ENCODE measurements at regions not wholly inside any gene's neighbourhood (a gene's known extent, or its start where the extent isn't known, plus 50 kb on each side); places are given as distances from the start of the nearest gene placed in this dataset.

- TF ChIP-seq JUND (IDR thresholded peaks at IDR 0.05; ENCODE audit: low read length), result no peak
- no peak for TF ChIP-seq KDM1A (IDR thresholded peaks at IDR 0.05; ENCODE audit: borderline replicate concordance, low read length)
- TF ChIP-seq FOSL1 (IDR thresholded peaks at IDR 0.05; ENCODE audit: insufficient read depth, low read depth, low read length), result no peak
- TF ChIP-seq, protein P1, sequence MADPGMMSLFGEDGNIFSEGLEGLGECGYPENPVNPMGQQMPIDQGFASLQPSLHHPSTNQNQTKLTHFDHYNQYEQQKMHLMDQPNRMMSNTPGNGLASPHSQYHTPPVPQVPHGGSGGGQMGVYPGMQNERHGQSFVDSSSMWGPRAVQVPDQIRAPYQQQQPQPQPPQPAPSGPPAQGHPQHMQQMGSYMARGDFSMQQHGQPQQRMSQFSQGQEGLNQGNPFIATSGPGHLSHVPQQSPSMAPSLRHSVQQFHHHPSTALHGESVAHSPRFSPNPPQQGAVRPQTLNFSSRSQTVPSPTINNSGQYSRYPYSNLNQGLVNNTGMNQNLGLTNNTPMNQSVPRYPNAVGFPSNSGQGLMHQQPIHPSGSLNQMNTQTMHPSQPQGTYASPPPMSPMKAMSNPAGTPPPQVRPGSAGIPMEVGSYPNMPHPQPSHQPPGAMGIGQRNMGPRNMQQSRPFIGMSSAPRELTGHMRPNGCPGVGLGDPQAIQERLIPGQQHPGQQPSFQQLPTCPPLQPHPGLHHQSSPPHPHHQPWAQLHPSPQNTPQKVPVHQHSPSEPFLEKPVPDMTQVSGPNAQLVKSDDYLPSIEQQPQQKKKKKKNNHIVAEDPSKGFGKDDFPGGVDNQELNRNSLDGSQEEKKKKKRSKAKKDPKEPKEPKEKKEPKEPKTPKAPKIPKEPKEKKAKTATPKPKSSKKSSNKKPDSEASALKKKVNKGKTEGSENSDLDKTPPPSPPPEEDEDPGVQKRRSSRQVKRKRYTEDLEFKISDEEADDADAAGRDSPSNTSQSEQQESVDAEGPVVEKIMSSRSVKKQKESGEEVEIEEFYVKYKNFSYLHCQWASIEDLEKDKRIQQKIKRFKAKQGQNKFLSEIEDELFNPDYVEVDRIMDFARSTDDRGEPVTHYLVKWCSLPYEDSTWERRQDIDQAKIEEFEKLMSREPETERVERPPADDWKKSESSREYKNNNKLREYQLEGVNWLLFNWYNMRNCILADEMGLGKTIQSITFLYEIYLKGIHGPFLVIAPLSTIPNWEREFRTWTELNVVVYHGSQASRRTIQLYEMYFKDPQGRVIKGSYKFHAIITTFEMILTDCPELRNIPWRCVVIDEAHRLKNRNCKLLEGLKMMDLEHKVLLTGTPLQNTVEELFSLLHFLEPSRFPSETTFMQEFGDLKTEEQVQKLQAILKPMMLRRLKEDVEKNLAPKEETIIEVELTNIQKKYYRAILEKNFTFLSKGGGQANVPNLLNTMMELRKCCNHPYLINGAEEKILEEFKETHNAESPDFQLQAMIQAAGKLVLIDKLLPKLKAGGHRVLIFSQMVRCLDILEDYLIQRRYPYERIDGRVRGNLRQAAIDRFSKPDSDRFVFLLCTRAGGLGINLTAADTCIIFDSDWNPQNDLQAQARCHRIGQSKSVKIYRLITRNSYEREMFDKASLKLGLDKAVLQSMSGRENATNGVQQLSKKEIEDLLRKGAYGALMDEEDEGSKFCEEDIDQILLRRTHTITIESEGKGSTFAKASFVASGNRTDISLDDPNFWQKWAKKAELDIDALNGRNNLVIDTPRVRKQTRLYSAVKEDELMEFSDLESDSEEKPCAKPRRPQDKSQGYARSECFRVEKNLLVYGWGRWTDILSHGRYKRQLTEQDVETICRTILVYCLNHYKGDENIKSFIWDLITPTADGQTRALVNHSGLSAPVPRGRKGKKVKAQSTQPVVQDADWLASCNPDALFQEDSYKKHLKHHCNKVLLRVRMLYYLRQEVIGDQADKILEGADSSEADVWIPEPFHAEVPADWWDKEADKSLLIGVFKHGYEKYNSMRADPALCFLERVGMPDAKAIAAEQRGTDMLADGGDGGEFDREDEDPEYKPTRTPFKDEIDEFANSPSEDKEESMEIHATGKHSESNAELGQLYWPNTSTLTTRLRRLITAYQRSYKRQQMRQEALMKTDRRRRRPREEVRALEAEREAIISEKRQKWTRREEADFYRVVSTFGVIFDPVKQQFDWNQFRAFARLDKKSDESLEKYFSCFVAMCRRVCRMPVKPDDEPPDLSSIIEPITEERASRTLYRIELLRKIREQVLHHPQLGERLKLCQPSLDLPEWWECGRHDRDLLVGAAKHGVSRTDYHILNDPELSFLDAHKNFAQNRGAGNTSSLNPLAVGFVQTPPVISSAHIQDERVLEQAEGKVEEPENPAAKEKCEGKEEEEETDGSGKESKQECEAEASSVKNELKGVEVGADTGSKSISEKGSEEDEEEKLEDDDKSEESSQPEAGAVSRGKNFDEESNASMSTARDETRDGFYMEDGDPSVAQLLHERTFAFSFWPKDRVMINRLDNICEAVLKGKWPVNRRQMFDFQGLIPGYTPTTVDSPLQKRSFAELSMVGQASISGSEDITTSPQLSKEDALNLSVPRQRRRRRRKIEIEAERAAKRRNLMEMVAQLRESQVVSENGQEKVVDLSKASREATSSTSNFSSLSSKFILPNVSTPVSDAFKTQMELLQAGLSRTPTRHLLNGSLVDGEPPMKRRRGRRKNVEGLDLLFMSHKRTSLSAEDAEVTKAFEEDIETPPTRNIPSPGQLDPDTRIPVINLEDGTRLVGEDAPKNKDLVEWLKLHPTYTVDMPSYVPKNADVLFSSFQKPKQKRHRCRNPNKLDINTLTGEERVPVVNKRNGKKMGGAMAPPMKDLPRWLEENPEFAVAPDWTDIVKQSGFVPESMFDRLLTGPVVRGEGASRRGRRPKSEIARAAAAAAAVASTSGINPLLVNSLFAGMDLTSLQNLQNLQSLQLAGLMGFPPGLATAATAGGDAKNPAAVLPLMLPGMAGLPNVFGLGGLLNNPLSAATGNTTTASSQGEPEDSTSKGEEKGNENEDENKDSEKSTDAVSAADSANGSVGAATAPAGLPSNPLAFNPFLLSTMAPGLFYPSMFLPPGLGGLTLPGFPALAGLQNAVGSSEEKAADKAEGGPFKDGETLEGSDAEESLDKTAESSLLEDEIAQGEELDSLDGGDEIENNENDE (IDR thresholded peaks at IDR 0.05; ENCODE audit: insufficient replicate concordance, low read length), result no peak
- TF ChIP-seq POLR2AphosphoS5 (IDR thresholded peaks at IDR 0.05; ENCODE audit: low read depth, low read length), result no peak
- TF ChIP-seq TEAD4 (IDR thresholded peaks at IDR 0.05; ENCODE audit: low read depth, low read length), result no peak
Measured at GRCh38 chr22:27193215-27193614, 535.8 kb downstream of the MIAT start (continued).

Measured in H1 (cell line).